ENCODE measurements at regions not wholly inside any gene's neighbourhood (a gene's known extent, or its start where the extent isn't known, plus 50 kb on each side); places are given as distances from the start of the nearest gene placed in this dataset.

DNA sequence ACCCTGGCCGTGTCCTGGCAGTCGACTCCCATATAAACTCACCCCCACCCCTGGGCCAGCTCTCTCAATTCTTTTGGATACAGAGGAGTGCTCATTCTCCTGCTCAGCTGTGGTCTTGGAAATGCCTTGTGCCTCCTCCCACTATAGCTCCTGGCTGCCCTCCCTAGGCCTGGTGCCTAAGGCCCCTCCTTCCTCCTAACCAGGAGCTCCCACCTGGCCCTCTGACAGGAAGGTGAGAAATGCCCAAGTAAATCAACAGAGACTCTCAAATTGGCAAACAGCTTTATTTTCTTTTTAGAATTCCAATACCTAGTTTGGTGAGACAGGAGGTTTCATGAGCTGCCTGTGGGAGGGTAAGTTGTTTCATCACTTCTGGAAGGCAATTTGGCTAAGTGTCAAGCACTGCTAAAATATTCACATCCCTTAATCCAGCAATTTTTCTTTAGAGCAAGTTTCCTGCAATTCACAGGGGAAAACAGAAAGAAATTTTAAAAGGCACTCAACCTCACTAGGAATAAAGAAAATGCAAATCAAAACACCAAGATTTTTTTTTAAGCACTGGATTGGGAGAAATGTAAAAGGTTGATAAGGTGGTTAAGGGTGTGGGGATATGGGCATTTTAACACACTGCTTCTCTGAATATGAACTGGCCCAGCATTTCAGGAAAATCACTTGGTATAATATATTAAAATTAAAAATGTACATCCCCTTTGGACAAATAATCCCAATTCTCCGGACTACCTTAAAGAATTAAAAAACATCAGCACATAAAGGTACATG, 209.7 kb upstream of the ARHGAP20 start:
- Histone ChIP-seq H3K27me3 (no peaks in the 10 kb centered on the region), H3K9me3 (no peaks in the 10 kb centered on the region)

DNA sequence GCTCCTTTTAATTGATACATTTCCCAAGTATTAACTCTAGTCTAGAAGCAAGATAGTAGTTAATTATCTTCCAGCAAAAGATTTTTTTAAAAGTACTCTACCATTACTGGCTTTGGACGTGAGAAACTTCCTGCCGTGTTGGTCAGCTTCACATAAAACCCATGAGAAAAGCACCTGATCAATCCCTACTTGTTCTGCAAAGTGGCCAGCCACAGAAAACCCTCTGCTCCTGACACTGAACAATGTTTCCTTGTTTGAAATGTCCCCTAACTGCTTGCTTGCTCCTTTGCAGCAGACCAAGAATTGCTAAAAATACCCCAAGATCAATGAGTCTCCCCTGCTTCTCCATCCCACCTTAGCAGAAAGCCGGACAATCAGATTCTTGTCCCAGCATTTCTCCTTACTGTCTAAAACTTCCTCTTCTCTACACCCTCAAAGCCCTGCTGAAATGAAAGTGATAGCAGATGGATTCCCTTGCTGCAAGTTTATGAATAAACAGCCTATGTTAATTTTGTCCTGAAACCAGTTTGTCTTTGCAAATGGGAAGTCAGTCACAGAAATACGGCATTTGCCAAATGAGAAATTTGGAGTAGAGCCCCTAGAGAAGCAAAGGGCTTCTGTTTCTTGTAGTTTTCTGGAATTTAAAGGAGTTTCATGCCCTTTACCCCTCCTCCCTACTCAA, 207.1 kb upstream of the ARHGAP20 start:
- H3K27me3 ChIP-seq = no peaks in the 10 kb centered on the region
- H3K4me3 ChIP-seq = no peak overlapping the region
- no peak for TF ChIP-seq POLR2A (IDR thresholded peaks at IDR 0.05)
- TF ChIP-seq, protein P1, sequence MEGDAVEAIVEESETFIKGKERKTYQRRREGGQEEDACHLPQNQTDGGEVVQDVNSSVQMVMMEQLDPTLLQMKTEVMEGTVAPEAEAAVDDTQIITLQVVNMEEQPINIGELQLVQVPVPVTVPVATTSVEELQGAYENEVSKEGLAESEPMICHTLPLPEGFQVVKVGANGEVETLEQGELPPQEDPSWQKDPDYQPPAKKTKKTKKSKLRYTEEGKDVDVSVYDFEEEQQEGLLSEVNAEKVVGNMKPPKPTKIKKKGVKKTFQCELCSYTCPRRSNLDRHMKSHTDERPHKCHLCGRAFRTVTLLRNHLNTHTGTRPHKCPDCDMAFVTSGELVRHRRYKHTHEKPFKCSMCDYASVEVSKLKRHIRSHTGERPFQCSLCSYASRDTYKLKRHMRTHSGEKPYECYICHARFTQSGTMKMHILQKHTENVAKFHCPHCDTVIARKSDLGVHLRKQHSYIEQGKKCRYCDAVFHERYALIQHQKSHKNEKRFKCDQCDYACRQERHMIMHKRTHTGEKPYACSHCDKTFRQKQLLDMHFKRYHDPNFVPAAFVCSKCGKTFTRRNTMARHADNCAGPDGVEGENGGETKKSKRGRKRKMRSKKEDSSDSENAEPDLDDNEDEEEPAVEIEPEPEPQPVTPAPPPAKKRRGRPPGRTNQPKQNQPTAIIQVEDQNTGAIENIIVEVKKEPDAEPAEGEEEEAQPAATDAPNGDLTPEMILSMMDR (IDR thresholded peaks at IDR 0.05) = no peak
- no peak overlapping the region for H3K27ac ChIP-seq
- H3K9me3 ChIP-seq = no peaks in the 10 kb centered on the region
- H3K36me3 ChIP-seq = no peaks in the 10 kb centered on the region
- H3K4me1 ChIP-seq = no peaks in the 10 kb centered on the region
- no peak for DNase-seq

More for the DNA sequence above, 209.7 kb upstream of the ARHGAP20 start:
- Histone ChIP-seq H3K4me1 (no peaks in the 10 kb centered on the region), H3K27ac (peak overlapping the region in 1 of 4 donors; percentile 47), H3K36me3 (no peaks in the 10 kb centered on the region), H3K4me3 (no peak overlapping the region)
- no peak for TF ChIP-seq POLR2A (IDR thresholded peaks at IDR 0.05)
- TF ChIP-seq, protein P1 (IDR thresholded peaks at IDR 0.05) = no peak
- no peak for DNase-seq

DNA sequence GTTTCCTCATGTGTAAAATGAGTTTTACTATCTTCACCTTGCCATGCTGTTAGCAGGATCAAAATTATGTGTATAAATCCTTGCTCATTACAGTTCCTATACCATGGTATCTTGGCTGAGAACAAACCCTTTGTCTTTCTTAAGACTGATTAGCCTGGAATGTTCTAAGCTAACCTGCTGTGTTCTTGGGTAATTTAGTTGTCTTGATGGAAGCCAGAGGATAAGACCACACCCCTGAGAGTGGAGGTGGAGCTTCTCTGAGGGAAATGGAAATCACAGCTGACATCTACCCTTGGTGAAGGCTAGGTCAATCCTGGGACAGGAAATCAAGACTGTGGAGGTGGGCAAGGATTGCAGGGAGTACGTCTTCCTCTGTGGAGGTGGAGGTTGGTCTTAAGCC, 206.1 kb upstream of the ARHGAP20 start:
- H3K4me1 ChIP-seq = no peaks in the 10 kb centered on the region
- H3K27ac ChIP-seq = no peak overlapping the region
- H3K27me3 ChIP-seq = no peaks in the 10 kb centered on the region
- TF ChIP-seq, protein P1 (IDR thresholded peaks at IDR 0.05) = no peak
- H3K36me3 ChIP-seq = no peaks in the 10 kb centered on the region
- H3K4me3 ChIP-seq = no peak overlapping the region
- no peak for DNase-seq
- no peaks in the 10 kb centered on the region for H3K9me3 ChIP-seq

DNA sequence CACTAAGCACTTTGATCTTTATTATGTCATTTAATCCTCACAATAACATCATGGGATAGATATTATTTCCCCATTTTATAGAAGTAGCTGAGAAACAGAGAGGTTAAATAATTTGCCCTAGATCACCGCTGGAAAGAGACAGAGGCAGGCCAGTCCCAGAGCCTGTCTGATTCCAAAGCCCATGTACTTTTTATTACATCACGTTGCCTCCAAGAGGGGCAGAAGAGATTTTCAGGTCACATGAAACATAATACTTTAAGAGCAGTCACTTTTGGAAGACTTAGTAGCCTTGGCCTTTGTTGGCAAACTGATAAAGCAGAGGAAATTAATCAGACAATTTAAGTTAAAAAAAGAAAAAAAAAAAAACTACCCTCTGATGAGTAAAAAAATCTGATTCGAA, 200.2 kb upstream of the ARHGAP20 start:
- TF ChIP-seq POLR2A (IDR thresholded peaks at IDR 0.05) = no peak
- DNase-seq = no peak
- H3K27ac ChIP-seq = no peak overlapping the region
- no peaks in the 10 kb centered on the region for H3K36me3 ChIP-seq
- no peaks in the 10 kb centered on the region for H3K9me3 ChIP-seq
- no peak overlapping the region for H3K4me3 ChIP-seq
- no peaks in the 10 kb centered on the region for H3K4me1 ChIP-seq
- H3K27me3 ChIP-seq = no peaks in the 10 kb centered on the region

DNA sequence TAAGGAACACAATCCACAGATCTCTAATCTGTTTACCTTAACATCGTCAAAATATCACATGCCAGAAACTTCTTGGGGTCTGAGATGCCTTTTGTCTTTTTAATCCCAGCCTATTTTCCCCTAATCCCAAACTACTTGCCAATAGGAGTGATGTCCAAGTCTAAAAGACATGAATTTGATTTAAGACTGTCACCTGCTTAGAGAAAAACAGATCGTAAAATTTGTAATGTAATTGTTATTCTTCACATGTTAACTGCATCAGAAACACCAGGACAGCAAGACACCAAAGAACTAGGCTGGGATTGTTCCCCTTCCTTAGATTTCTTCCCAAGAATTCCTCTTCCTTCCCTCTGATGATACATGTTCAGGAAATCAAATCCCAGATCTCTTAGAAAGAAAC, 198.1 kb upstream of the ARHGAP20 start:
- Histone ChIP-seq H3K36me3 (no peaks in the 10 kb centered on the region), H3K9me3 (no peaks in the 10 kb centered on the region), H3K4me3 (no peak overlapping the region), H3K4me1 (no peaks in the 10 kb centered on the region), H3K27me3 (no peaks in the 10 kb centered on the region), H3K27ac (no peak overlapping the region)
- TF ChIP-seq POLR2A (IDR thresholded peaks at IDR 0.05) = no peak
- TF ChIP-seq, protein P1 (IDR thresholded peaks at IDR 0.05) = no peak
- DNase-seq = no peak

DNA sequence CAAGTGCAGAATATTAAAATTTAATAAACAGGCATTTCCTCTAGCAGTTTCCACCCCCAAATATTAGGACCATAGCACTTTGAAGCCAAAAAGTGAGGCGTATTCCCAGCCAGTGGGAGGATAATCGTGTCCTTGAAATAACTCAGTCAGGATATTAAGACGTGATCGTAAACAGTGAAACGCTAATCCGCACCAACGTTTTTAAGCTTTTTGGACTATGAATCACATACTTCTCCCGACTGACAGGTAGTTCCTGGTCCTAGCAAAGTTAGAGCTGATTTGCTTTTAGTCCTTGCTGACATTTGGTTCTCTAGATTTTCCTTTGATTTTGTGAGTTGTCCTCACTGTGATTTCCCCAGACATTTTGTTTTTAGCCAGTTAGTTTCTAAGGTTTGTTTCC, 197.1 kb upstream of the ARHGAP20 start:
- Histone ChIP-seq H3K9me3 (no peaks in the 10 kb centered on the region), H3K4me3 (no peak overlapping the region), H3K4me1 (no peaks in the 10 kb centered on the region), H3K27ac (no peak overlapping the region), H3K27me3 (no peaks in the 10 kb centered on the region), H3K36me3 (no peaks in the 10 kb centered on the region)
- TF ChIP-seq POLR2A (IDR thresholded peaks at IDR 0.05) = no peak
- TF ChIP-seq, protein P1 (IDR thresholded peaks at IDR 0.05) = no peak
- no peak for DNase-seq
